ENCODE measurements at regions not wholly inside any gene's neighbourhood (a gene's known extent, or its start where the extent isn't known, plus 50 kb on each side); places are given as distances from the start of the nearest gene placed in this dataset.
A peak's percentile ranks its signal among the peaks of the same experiment; 100 is the strongest.

GRCh38 chr13:109281903-109282635 lies 504.3 kb downstream of the IRS2 start:
- H3K4me1 ChIP-seq (ENCODE audit: low read depth) = no peaks in the 10 kb centered on the region
- H3K9me3 ChIP-seq (ENCODE audit: low read depth) = no peaks in the 10 kb centered on the region
- no peaks in the 10 kb centered on the region for H3K27me3 ChIP-seq
- TF ChIP-seq CTCF (IDR thresholded peaks at IDR 0.05; ENCODE audit: low read depth, low read length) = no peak
- H3K4me3 ChIP-seq = no peak overlapping the region
- DNase-seq (ENCODE audit: low read depth in 1 of 2, low spot score in 1 of 2) = no peak
- no peaks in the 10 kb centered on the region for H3K36me3 ChIP-seq
- no peak overlapping the region for H3K27ac ChIP-seq

- Histone ChIP-seq H3K4me3 (no peak overlapping the region), H3K4me1 (ENCODE audit: low read depth) (no peaks in the 10 kb centered on the region), H3K27ac (no peak overlapping the region), H3K27me3 (no peaks in the 10 kb centered on the region), H3K9me3 (ENCODE audit: low read depth) (no peaks in the 10 kb centered on the region), H3K36me3 (no peaks in the 10 kb centered on the region)
- DNase-seq (ENCODE audit: low read depth in 1 of 2, low spot score in 1 of 2) = no peak
- no peak for TF ChIP-seq CTCF (IDR thresholded peaks at IDR 0.05; ENCODE audit: low read depth, low read length)
Observed at GRCh38 chr13:109281017-109281902, 505.1 kb downstream of the IRS2 start.

GRCh38 chr13:109276261-109276660 lies 510.1 kb downstream of the IRS2 start:
- Histone ChIP-seq H3K36me3 (no peaks in the 10 kb centered on the region), H3K27ac (no peak overlapping the region), H3K27me3 (no peaks in the 10 kb centered on the region), H3K4me3 (no peak overlapping the region), H3K9me3 (ENCODE audit: low read depth) (no peaks in the 10 kb centered on the region), H3K4me1 (ENCODE audit: low read depth) (no peaks in the 10 kb centered on the region)
- TF ChIP-seq CTCF (IDR thresholded peaks at IDR 0.05; ENCODE audit: low read depth, low read length) = no peak
- no peak for DNase-seq (ENCODE audit: low read depth in 1 of 2, low spot score in 1 of 2)

DNA sequence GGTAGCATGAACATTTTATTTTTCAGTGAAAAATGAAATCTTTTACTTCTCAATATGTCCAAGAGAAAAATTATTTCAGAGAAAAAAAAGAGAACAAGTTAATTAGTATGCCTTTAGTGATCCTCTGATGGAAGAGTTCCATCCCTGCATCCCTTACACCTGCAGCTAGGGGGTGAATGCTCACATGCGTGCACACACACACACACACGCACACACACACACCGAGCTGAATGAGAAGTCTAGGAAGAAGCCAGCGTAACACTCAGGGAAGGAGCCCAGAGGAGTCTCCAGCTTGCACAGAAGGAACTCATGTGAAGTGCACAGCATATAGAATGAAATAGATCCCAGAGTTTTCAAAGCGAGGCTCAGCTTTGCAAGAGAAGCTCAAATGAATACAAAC lies 510.5 kb downstream of the IRS2 start:
- Histone ChIP-seq H3K9me3 (ENCODE audit: low read depth) (no peaks in the 10 kb centered on the region), H3K27ac (no peak overlapping the region), H3K36me3 (no peaks in the 10 kb centered on the region), H3K4me1 (ENCODE audit: low read depth) (no peaks in the 10 kb centered on the region), H3K27me3 (no peaks in the 10 kb centered on the region), H3K4me3 (no peak overlapping the region)
- no peak for TF ChIP-seq CTCF (IDR thresholded peaks at IDR 0.05; ENCODE audit: low read depth, low read length)
- DNase-seq (ENCODE audit: low read depth in 1 of 2, low spot score in 1 of 2) = peak in 1 of 2 donors; percentile 14

DNA sequence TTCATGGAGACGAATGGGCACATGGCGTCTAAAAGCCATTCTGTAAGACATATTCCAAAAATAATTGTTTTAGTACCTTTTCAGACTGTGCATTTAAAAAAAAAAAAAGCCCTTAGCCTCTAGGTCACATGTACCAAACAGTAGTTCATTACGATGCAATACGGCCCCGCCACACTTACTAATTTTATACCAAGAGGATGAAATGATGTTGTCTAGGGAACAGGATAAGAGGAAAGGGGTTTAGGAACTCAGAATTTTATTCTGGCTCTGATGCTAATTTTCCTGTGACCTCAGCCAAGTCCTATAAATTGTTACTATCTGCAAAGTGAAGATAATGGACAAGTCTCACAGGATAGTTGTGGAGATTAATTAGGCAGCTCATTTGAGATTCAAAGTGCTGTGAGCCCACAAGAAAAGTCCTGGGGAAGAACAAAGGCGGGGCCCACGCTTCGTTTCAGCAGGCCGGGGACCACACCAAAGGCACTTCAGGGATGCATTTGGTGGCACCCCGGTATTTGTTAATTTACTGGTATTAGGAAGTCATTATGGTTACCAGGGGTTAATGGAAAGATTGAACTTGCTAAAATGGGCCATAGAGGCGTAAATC lies 511.1 kb downstream of the IRS2 start:
- Histone ChIP-seq H3K27ac (no peak overlapping the region), H3K9me3 (ENCODE audit: low read depth) (no peaks in the 10 kb centered on the region), H3K4me3 (no peak overlapping the region), H3K4me1 (ENCODE audit: low read depth) (no peaks in the 10 kb centered on the region), H3K27me3 (no peaks in the 10 kb centered on the region), H3K36me3 (no peaks in the 10 kb centered on the region)
- no peak for TF ChIP-seq CTCF (IDR thresholded peaks at IDR 0.05; ENCODE audit: low read depth, low read length)
- DNase-seq (ENCODE audit: low read depth in 1 of 2, low spot score in 1 of 2) = no peak
